HS-5 (cell line): ENCODE measurements at regions not wholly inside any gene's neighbourhood (a gene's known extent, or its start where the extent isn't known, plus 50 kb on each side); places are given as distances from the start of the nearest gene placed in this dataset.
A peak's percentile ranks its signal among the peaks of the same experiment; 100 is the strongest.

ENCODE experiments used
- DNase-seq: peaks from one replicate; pipeline ENCODE4 v3.0.0-alpha.2; 2012; ENCODE audit warnings: low read depth

DNA sequence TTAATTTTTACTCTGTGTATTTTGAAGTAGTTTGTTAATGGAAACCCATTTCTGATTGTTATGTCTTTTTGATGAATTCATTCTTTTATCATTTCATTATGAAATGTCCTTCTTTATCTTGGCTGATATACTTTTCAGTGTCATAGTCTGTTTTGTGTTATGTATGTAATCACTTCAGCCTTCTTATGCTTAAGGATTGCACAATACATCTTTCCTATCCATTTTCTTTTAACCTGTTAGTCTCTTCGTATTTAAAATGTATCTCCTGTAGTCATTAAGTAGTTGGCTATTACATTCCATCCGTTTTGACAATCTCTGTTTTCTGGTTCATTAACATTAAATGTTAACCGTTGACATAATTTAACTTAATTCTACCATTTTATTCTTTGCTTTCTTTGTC lies 344.6 kb upstream of the CTNND2 start:
- no peak for DNase-seq

GRCh38 chr5:12246036-12246435 lies 341.8 kb upstream of the CTNND2 start:
- DNase-seq, result no peak

DNA sequence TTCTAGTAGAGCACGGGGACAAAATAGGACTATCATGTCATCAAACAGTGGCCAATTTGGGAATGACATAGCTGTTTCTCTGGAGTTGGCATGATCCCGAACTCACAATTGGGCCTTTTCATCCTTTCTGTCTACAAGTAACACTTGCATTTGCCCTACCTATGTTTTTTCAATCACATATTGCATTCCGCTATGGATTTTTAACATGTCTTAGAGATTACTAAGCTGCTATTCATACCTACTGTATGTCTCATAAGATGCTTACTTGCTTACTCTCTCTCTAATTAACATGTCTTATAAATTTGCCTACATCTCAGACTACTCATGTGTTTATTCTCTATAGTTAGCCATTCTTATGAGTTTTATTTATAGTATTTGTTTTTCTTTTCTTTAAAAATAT lies 341.2 kb upstream of the CTNND2 start:
- peak; percentile 68 for DNase-seq

DNA sequence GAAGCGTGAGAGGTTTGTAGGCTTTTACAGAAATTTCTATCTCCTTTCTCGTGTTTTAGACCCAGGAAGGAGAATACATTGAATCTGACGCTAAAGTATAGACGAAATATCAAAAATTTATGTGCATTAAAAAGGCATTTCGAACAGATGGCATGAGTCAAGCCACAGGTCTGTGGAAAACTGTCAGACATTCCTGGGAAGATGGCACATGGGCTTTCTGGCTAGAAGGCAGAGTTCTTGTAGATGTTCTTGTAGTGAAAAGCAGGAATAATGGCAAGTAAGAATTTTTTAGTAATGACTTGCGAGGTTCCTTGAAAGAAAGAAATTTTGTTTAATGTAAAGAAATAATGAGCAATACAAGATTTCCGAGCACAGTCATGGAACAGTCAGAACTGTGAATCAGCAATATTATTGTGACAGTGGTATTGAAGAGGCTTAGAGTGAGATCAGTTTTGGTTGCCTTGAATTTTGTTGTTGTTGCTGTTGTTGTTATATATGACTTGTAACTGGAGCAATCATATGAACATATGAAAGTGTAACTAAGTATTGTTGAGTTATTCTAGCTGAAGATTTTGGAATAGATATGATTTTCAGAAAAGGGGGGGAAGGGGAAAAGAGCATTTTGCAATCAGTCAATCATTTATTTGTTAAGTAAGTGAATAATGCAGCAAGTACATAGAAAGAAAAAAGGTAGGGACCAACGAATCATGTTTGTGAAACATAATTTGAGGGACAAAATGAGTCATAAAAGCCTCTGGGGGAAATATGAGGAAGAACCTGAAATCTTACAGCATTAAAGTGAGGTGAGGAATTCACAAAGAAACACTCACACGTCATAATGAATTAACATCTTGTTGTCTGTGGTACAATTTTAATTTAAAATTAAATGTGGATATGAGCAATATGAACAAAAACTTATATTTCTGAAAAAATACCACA lies 339.0 kb upstream of the CTNND2 start:
- DNase-seq, result peak; percentile 93

- no peak for DNase-seq
Observed at GRCh38 chr5:12237837-12238575, 333.8 kb upstream of the CTNND2 start.

- DNase-seq, result no peak
Observed at GRCh38 chr5:12230659-12231058, 326.4 kb upstream of the CTNND2 start.

- DNase-seq, result no peak
Observed at GRCh38 chr5:12217039-12217438, 312.8 kb upstream of the CTNND2 start.

- no peak for DNase-seq
Observed at GRCh38 chr5:12214267-12215015, 310.2 kb upstream of the CTNND2 start.

DNA sequence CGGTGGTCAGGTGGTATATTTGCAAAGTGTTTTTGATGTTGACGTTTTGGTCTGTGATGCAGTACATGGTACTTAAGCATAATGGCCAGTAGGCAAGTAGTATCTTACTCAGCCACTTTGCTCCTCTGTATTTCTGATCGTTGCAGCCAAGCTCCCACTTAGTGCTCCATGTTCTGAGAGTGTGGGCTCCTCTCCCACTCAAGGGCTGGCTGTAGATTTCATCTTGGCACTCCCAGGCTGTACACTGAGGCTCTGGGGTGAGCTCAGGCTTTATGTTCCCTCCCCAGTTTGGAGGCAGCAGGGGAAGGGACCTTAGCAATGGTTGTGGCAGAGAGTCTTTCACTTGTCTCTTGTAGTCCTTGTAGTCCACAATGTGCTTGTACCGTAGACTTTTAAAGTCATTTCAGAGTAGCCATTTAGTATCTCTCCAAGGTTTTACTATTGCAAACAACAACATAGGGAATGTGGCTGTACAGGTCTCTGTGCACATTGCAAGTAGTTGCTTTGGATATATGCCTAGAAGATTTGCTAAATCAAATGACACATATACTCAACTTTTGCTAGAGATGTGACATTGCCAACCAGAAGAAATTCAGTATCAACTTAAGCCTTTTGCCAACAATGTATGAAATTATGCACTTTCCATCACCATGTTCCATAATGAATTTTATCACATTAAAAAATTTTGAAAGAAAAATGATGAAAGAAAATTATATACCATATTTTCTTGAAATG lies 304.3 kb upstream of the CTNND2 start:
- no peak for DNase-seq

GRCh38 chr5:12204761-12205160 lies 300.5 kb upstream of the CTNND2 start:
- DNase-seq, result no peak

GRCh38 chr5:12193536-12193935 lies 289.3 kb upstream of the CTNND2 start:
- DNase-seq, result no peak

GRCh38 chr5:12183003-12183402 lies 278.8 kb upstream of the CTNND2 start:
- no peak for DNase-seq

GRCh38 chr5:12177851-12178250 lies 273.6 kb upstream of the CTNND2 start:
- DNase-seq, result no peak

DNA sequence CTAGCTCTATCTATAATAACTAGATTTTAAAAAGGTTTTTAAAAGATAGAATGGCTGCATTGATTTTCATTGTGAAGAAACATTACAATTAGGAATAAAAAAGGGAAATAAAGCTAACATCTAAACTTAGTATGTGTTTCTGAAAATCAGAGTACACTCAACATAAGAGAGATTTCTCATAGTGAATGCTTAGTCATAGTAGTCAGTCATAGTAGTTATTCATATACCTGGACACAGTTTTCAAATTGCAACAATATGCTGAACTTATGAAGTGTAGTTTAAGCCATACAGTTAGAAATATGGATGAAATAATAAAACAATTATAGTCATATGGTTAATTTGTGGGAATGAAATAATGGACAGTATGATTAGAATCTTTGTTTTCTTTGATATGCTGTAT lies 273.0 kb upstream of the CTNND2 start:
- DNase-seq, result no peak

DNA sequence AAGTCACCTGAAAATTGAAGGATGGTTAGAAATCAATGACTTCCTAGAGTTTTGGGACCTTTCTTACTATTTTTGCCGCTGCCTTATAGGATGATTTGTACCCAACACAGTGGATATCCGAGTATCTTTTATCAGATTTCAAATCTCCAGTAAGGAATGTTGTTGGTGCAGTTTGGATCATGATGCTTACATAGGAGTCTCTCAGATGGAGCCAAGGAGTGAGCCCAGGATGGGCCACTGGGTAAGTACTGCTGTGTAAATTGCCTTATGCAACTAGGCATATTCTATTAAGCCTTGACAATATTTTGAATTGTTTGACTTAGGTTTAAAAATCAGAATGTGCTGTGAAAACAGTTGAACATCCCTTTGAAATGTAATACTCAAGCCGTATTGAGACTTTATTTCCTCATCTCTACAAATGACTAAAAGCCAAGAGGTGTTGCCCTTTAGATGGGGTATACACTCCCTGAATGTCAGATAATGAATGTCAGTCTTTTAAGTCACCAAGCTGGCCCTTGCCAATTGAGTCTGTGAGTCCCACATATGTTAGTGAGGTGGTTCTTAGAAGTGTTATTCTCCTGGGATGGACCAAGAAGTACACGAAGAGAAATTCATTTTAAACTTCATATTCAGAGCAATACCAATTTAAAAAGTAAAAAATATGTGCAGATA lies 271.8 kb upstream of the CTNND2 start:
- DNase-seq, result no peak

DNA sequence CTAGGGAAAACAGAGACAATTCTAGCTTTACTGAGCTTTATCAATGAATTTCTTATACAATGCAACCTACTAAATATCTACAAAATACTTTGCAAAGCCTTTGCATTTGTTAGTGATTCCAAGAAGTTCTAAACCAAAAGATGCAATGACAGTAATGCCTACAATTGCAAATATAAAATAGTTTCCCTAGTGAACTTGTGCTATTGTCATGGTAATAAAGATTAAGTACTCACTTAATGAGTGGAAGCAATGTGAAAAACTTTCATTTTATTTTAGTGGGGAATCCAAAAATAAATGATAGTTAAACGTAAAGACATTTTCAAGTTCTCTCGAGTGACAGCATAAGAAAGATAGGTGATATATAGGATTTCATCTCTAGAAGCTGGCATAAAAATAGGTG lies 270.5 kb upstream of the CTNND2 start:
- no peak for DNase-seq

DNA sequence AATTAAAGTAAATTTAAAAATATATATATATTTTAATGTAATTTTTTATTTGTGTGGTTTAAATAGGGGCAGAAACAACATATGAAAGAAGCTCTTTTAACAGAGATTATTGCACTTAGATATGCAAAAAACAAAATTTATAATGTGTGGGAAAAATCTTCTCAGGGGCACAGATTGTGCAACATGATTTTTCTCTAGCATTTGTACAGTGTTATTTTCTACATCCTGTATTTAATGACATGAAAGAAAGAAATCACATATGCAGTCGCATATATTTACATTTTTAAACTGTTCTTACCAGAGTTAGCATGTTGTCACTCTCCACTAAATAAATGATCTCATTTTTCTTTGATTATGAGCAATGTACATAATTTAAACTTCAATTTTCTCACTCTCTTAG lies 265.3 kb upstream of the CTNND2 start:
- no peak for DNase-seq

DNA sequence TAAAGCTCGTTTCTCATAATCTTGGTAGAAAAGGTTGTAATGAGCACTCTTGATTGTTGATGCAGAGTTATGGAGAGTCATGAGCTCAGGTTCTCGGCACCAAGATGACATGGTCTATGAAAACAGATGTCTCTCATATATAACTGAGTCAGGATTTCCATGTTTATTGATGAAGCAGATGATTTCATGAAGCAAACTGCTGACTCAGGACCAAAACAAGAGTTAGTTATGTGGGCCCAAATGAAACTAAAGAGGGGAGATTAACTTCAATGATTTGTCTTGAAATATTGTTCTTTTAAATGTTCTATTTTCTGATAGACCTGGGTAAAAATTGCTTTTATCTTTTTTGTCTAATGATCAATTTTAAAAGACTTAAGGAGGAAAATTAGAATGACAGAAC lies 258.6 kb upstream of the CTNND2 start:
- no peak for DNase-seq

DNA sequence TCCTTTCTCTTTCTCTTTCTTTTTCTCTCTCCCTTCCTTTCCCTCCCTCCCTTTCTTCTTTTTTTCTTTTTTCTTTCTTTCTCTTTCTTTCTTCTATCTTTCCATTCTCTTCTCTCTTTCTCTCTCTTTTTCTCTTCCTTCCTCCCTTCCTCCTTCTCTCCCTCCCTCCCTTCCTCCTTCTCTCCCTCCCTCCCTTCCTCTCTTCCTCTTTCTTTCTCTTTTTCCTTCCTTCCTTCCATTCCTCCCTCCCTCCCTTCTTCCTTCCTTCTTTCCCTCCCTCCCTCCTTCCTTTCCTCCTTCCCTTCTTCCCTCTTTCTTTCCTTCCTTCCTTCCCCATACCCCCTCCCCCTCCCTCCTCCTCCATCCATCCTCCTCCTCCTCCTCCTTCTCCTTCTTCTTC lies 243.3 kb upstream of the CTNND2 start:
- no peak for DNase-seq

DNA sequence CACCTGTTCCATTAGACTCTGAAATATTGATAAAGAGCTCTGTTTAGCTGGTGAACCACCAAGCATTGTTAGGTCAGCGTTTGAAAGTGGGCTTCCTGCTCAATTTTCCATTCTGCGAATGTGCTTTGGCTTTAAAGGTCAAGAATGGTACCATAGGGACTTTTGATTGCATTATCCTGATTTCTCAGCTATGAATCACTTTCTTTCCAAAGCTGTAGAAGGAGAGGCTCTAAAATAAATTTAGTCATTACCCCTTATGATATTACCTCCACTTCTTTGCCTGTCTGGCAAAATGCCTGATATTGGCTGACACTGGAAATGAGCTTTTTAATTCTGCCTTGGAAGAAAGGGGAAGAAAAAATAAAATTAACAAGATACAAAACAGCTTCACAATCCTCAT lies 237.2 kb upstream of the CTNND2 start:
- peak; percentile 52 for DNase-seq

- DNase-seq, result no peak
Observed at GRCh38 chr5:12133520-12133919, 229.3 kb upstream of the CTNND2 start.
